CD14-positive monocyte (primary cell): ENCODE measurements at regions not wholly inside any gene's neighbourhood (a gene's known extent, or its start where the extent isn't known, plus 50 kb on each side); places are given as distances from the start of the nearest gene placed in this dataset.

Experiments
- DNase-seq, 3 donors: peaks; one replicate each; pipeline ENCODE4 v3.0.0-alpha.2; 2011 to 2022
- H2AFZ ChIP-seq: 2 replicates; pipeline ENCODE4 v1.6.0; 2012; ENCODE audit warnings: mild to moderate bottlenecking, low read depth, low read length, inconsistent platforms; ENCODE audit not compliant: insufficient read depth, poor library complexity, severe bottlenecking
- H3K27ac ChIP-seq, 2 donors: 1 replicate in 1 of 2; 2 replicates in 1 of 2; pipeline ENCODE4 v1.5.1; 2012 to 2013; ENCODE audit warnings: low read length in 2 of 2, control low read depth in 1 of 2, inconsistent platforms in 1 of 2, low read depth in 1 of 2, mild to moderate bottlenecking in 1 of 2
- H3K27me3 ChIP-seq, 2 donors: one replicate each; pipeline versions ENCODE4 v1.6.0 to v1.6.1; 2011 to 2013; ENCODE audit warnings: low read length in 2 of 2; ENCODE audit not compliant: control insufficient read depth in 2 of 2, insufficient read depth in 2 of 2
- H3K36me3 ChIP-seq, 2 donors: replicated peaks in 1 of 2; 1 replicate in 1 of 2; 2 replicates in 1 of 2; pipeline versions ENCODE4 v1.5.1 to v1.6.1; 2012 to 2013; ENCODE audit warnings: low read length in 2 of 2, control low read depth in 1 of 2, inconsistent platforms in 1 of 2, mild to moderate bottlenecking in 1 of 2; ENCODE audit not compliant: insufficient read depth in 2 of 2, control insufficient read depth in 1 of 2
- H3K4me1 ChIP-seq, 2 donors: 1 replicate in 1 of 2; 2 replicates in 1 of 2; pipeline versions ENCODE4 v1.5.1 to v1.6.1; 2012 to 2013; ENCODE audit warnings: low read length in 2 of 2, control low read depth in 1 of 2, inconsistent platforms in 1 of 2, mild to moderate bottlenecking in 1 of 2, moderate library complexity in 1 of 2; ENCODE audit not compliant: insufficient read depth in 2 of 2, control insufficient read depth in 1 of 2
- H3K4me2 ChIP-seq: replicated peaks from 2 replicates; pipeline ENCODE3; 2012; ENCODE audit warnings: low read length, moderate library complexity, mild to moderate bottlenecking; ENCODE audit not compliant: poor library complexity, severe bottlenecking; ENCODE audit errors: extremely low read depth
- H3K4me3 ChIP-seq, 3 experiments: fragments of 200-600 bp in 1 of 3; sonication (generic) in 1 of 3; replicated peaks in 1 of 3; 1 replicate in 2 of 3; 2 replicates in 1 of 3; pipeline ENCODE4 v1.5.1; 2011 to 2013; ENCODE audit warnings: low read length in 3 of 3, mild to moderate bottlenecking in 3 of 3, control low read depth in 2 of 3, low read depth in 2 of 3, inconsistent platforms in 1 of 3, moderate library complexity in 1 of 3
- H3K79me2 ChIP-seq: 2 replicates; pipeline ENCODE4 v1.6.0; 2012; ENCODE audit warnings: mild to moderate bottlenecking, control low read depth, inconsistent platforms, low read length, moderate library complexity; ENCODE audit not compliant: insufficient read depth
- H3K9ac ChIP-seq: 2 replicates; pipeline ENCODE4 v1.6.0; 2017; ENCODE audit warnings: low read length, mild to moderate bottlenecking; ENCODE audit not compliant: insufficient read depth, poor library complexity, severe bottlenecking
- H3K9me3 ChIP-seq, 2 donors: replicated peaks in 1 of 2; 1 replicate in 1 of 2; 2 replicates in 1 of 2; pipeline versions ENCODE4 v1.5.1 to v1.6.1; 2012 to 2013; ENCODE audit warnings: low read length in 2 of 2, control low read depth in 1 of 2; ENCODE audit not compliant: control insufficient read depth in 1 of 2, insufficient read depth in 1 of 2
- H4K20me1 ChIP-seq: 2 replicates; pipeline ENCODE4 v1.6.0; 2012; ENCODE audit warnings: mild to moderate bottlenecking, low read length, control low read depth, moderate library complexity; ENCODE audit not compliant: insufficient read depth
- H3K27ac Mint-ChIP-seq, 7 donors: one replicate each; pipeline ENCODE4 v1.8.0; 2020; ENCODE audit warnings: mild to moderate bottlenecking in 7 of 7, mixed read lengths in 7 of 7, moderate library complexity in 6 of 7, inconsistent platforms in 2 of 7
- H3K27me3 Mint-ChIP-seq, 3 donors: one replicate each; pipeline ENCODE4 v1.8.0; 2021 to 2022; ENCODE audit warnings: low read depth in 3 of 3, mild to moderate bottlenecking in 3 of 3, mixed read lengths in 3 of 3, moderate library complexity in 3 of 3, inconsistent platforms in 1 of 3
- H3K36me3 Mint-ChIP-seq, 2 donors: one replicate each; pipeline ENCODE4 v1.8.0; 2020; ENCODE audit warnings: mixed read lengths in 2 of 2, inconsistent platforms in 1 of 2, mild to moderate bottlenecking in 1 of 2
- H3K4me1 Mint-ChIP-seq: one replicate; pipeline ENCODE4 v1.8.0; 2020; ENCODE audit warnings: mild to moderate bottlenecking, mixed read lengths
- H3K4me3 Mint-ChIP-seq, 2 donors: one replicate each; pipeline ENCODE4 v1.8.0; 2020; ENCODE audit warnings: mild to moderate bottlenecking in 2 of 2, mixed read lengths in 2 of 2, moderate library complexity in 1 of 2
- H3K9me3 Mint-ChIP-seq, 7 donors: one replicate each; pipeline ENCODE4 v1.8.0; 2020 to 2022; ENCODE audit warnings: mixed read lengths in 7 of 7, mild to moderate bottlenecking in 6 of 7, moderate library complexity in 6 of 7, inconsistent platforms in 2 of 7
- WGBS: methylation state at CpG from one replicate; pipeline ENCODE4 v1.1.5; 2013; ENCODE audit warnings: missing lambda C conversion rate; ENCODE audit not compliant: insufficient coverage; 5-methylcytosine and 5-hydroxymethylcytosine counted together
- intact Hi-C, 2 donors: fragments of 100-400 bp; cut with micrococcal nuclease; formaldehyde crosslinking; loops; one replicate each; pipeline versions ENCODE4 v1.15.0 to v1.15.1; 2023
- TF ChIP-seq, protein P1 (sequence below): fragments of 200-600 bp; IDR thresholded peaks from one replicate; pipeline ENCODE4 v1.8.0; 2022; ENCODE audit warnings: antibody characterized with exemption, mild to moderate bottlenecking

- whole genome bisulfite sequencing: no CpG with 5 or more reads among the region's 3 CpGs
- H3K4me2 ChIP-seq: no peak overlapping the region
- H3K4me1 Mint-ChIP-seq: no peaks in the 10 kb centered on the region
Observed at GRCh38 chr2:19833978-19834377, 67.8 kb downstream of the TTC32 start.

DNA sequence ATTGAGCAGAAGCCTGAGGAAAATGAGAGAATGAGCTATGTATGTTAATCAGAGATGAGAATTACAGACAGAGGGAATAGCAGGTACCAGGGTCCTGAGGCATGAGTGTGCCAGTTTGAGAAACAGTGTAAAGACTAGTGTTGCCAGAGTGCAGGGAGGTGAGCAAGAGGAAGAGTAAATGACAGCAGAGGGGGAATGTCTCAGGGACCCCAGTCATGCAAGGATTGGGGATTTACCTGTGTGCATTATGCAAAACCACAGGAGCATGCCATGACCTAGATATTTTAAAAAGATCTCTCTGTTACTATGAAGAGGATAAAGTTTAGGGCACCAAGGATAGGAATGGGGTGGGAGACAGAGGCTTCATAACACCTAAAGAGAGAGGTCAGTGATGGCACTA is 72.1 kb downstream of the TTC32 start:
- Histone ChIP-seq H3K9ac (no peak overlapping the region), H3K36me3 (no peaks in the 10 kb centered on the region), H3K4me1 (no peaks in the 10 kb centered on the region), H3K4me2 (no peak overlapping the region), H3K79me2 (no peaks in the 10 kb centered on the region), H3K4me3 (no peak overlapping the region), H2AFZ (no peak overlapping the region), H3K9me3 (no peaks in the 10 kb centered on the region), H3K27ac (no peak overlapping the region), H3K27me3 (peaks cover 0 to 2% of the 10 kb centered on the region in 2 donors), H4K20me1 (no peaks in the 10 kb centered on the region)
- Mint-ChIP-seq H3K4me1 (no peaks in the 10 kb centered on the region), H3K27me3 (peaks cover 0 to 8% (median 7%) of the 10 kb centered on the region in 3 donors), H3K4me3 (no peak overlapping the region), H3K27ac (no peak overlapping the region), H3K36me3 (no peaks in the 10 kb centered on the region), H3K9me3 (peaks cover 0 to 3% (median 0%) of the 10 kb centered on the region in 7 donors)
- intact Hi-C loops: no loop called here
- no peak for DNase-seq
- TF ChIP-seq, protein P1, sequence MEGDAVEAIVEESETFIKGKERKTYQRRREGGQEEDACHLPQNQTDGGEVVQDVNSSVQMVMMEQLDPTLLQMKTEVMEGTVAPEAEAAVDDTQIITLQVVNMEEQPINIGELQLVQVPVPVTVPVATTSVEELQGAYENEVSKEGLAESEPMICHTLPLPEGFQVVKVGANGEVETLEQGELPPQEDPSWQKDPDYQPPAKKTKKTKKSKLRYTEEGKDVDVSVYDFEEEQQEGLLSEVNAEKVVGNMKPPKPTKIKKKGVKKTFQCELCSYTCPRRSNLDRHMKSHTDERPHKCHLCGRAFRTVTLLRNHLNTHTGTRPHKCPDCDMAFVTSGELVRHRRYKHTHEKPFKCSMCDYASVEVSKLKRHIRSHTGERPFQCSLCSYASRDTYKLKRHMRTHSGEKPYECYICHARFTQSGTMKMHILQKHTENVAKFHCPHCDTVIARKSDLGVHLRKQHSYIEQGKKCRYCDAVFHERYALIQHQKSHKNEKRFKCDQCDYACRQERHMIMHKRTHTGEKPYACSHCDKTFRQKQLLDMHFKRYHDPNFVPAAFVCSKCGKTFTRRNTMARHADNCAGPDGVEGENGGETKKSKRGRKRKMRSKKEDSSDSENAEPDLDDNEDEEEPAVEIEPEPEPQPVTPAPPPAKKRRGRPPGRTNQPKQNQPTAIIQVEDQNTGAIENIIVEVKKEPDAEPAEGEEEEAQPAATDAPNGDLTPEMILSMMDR: no peak

More at GRCh38 chr2:19833978-19834377, 67.8 kb downstream of the TTC32 start:
- no peaks in the 10 kb centered on the region for H3K4me1 ChIP-seq
- H4K20me1 ChIP-seq: no peaks in the 10 kb centered on the region
- H3K9me3 Mint-ChIP-seq: peaks cover 0 to 3% (median 0%) of the 10 kb centered on the region in 7 donors
- no peak overlapping the region for H2AFZ ChIP-seq
- peaks cover 0 to 6% (median 0%) of the 10 kb centered on the region in 3 donors for H3K27me3 Mint-ChIP-seq
- H3K36me3 Mint-ChIP-seq: no peaks in the 10 kb centered on the region
- H3K9ac ChIP-seq: no peak overlapping the region
- no peaks in the 10 kb centered on the region for H3K36me3 ChIP-seq
- H3K27ac ChIP-seq: no peak overlapping the region
- H3K9me3 ChIP-seq: no peaks in the 10 kb centered on the region
- no peak overlapping the region for H3K27ac Mint-ChIP-seq
- H3K4me3 Mint-ChIP-seq: no peak overlapping the region
- H3K4me3 ChIP-seq: no peak overlapping the region
- intact Hi-C loops: no loop called here
- TF ChIP-seq, protein P1: no peak
- no peaks in the 10 kb centered on the region for H3K79me2 ChIP-seq
- no peak for DNase-seq
- peaks cover 0 to 2% of the 10 kb centered on the region in 2 donors for H3K27me3 ChIP-seq
